ENCODE measurements at regions not wholly inside any gene's neighbourhood (a gene's known extent, or its start where the extent isn't known, plus 50 kb on each side); places are given as distances from the start of the nearest gene placed in this dataset.

DNA sequence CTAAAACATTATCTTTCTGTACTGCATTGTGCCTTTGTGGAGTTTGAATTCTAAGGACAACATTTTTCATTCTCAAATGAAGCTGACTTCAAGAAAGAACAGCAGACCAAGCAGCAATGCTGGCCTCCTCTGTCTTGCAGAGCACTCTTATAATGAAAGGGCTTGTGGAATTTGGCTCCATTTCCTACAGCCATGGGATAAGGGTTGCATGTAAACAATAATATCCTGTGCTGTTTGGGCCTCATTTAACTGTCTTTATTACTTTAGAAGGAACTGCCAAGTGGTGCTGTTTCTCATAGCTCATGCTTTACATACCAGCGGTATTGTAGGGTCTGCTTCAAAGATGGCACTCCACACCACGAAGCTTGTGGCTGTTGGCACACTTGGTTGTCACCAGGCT lies 111.4 kb upstream of the EOLA2 start:
- TF ChIP-seq, protein P1, sequence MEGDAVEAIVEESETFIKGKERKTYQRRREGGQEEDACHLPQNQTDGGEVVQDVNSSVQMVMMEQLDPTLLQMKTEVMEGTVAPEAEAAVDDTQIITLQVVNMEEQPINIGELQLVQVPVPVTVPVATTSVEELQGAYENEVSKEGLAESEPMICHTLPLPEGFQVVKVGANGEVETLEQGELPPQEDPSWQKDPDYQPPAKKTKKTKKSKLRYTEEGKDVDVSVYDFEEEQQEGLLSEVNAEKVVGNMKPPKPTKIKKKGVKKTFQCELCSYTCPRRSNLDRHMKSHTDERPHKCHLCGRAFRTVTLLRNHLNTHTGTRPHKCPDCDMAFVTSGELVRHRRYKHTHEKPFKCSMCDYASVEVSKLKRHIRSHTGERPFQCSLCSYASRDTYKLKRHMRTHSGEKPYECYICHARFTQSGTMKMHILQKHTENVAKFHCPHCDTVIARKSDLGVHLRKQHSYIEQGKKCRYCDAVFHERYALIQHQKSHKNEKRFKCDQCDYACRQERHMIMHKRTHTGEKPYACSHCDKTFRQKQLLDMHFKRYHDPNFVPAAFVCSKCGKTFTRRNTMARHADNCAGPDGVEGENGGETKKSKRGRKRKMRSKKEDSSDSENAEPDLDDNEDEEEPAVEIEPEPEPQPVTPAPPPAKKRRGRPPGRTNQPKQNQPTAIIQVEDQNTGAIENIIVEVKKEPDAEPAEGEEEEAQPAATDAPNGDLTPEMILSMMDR (conservative IDR thresholded peaks at IDR 0.05; ENCODE audit: low read depth, low read length): no peak
- no peak for TF ChIP-seq EZH2 (IDR thresholded peaks at IDR 0.05; ENCODE audit: borderline replicate concordance, low read depth, low read length, poor library complexity, severe bottlenecking)
